HG03139 (cell line): ENCODE measurements at regions not wholly inside any gene's neighbourhood (a gene's known extent, or its start where the extent isn't known, plus 50 kb on each side); places are given as distances from the start of the nearest gene placed in this dataset.
"Not testable (repeated sequence)": the region's sequence is repeated elsewhere in the genome, so short reads cannot be mapped to it uniquely, and the experiment has no call there.

Source experiments
- ATAC-seq: cut with Tn5 transposase; IDR thresholded peaks from one replicate; pipeline ENCODE4 v1.9.1; 2021; ENCODE audit not compliant: unreplicated experiment

DNA sequence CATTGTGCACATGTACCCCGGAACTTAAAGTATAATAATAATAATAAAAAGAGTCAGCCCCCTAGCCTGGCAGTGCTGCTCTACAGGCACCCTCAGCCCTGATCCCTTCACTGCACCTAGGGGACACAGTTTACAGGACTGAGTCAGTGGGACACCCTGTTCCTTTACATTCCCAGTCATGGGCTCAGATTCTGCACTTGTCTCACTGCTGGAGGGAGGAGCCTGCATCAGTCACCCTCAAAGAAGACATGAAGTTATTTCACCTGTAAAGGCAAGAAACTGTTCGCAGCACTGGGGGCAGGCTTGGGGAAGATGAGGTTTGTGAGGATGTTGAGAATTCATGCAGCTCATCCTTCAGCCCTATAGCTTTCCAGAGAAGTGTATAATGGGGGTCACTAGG is 50.7 kb upstream of the VPREB1 start:
- no peak for ATAC-seq

DNA sequence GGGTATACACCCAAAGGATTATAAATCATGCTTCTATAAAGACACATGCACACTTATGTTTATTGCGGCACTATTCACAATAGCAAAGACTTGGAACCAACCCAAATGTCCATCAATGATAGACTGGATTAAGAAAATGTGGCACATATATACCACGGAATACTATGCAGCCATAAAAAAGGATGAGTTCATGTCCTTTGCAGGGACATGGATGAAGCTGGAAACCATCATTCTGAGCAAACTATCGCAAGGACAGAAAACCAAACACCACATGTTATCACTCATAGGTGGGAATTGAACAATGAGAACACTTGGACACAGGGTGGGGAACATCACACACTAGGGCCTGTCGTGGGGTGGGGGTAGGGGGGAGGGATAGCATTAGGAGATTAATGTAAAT is 51.1 kb upstream of the VPREB1 start:
- not testable (repeated sequence) for ATAC-seq

DNA sequence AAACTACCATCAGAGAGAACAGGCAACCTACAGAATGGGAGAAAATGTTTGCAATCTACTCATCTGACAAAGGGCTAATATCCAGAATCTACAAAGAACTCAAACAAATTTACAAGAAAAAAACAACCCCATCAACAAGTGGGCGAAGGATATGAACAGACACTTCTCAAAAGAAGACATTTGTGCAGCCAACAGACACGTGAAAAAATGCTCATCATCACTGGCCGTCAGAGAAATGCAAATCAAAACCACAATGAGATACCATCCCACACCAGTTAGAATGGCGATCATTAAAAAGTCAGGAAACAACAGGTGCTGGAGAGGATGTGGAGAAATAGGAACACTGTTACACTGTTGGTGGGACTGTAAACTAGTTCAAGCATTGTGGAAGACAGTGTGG is 51.6 kb upstream of the VPREB1 start:
- not testable (repeated sequence) for ATAC-seq

DNA sequence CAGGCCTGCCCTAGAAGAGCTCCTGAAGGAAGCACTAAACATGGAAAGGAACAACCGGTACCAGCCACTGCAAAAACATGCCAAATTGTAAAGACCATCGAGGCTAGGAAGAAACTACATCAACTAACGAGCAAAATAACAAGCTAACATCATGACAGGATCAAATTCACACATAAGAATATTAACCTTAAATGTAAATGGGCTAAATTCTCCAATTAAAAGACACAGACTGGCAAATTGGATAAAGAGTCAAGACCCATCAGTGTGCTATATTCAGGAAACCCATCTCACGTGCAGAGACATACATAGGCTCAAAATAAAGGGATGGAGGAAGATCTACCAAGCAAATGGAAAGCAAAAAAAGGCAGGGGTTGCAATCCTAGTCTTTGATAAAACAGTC is 54.8 kb upstream of the VPREB1 start:
- ATAC-seq = not testable (repeated sequence)

DNA sequence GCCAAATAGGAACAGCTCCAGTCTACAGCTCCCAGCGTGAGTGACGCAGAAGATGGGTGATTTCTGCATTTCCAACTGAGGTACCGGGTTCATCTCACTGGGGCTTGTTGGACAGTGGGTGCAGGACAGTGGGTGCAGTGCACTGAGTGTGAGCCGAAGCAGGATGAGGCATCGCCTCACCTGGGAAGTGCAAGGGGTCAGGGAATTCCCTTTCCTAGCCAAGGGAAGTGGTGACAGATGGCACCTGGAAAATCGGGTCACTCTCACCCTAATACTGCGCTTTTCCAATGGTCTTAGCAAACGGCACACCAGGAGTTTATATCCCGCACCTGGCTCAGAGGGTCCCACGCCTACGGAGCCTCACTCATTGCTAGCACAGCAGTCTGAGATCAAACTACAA is 56.7 kb upstream of the VPREB1 start:
- ATAC-seq = not testable (repeated sequence)

DNA sequence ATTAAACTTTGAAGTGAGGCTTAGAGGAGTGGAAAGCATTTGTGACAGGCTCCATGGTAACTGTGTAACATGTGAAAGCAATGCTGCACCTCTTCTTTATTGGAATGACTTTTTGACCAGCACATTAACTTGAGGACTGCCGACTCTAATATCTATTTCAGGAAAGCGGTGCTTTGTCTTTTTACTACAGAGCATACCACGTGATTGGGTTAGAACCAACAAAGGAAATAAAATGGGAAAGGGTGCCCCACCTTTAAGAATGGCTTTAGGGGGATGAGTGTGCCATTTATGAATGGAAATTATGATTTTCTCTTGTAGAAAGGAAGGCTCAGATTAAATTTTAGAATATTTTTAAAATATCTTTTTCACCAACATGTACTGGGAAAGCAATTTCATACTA is 57.3 kb upstream of the VPREB1 start:
- ATAC-seq = no peak

DNA sequence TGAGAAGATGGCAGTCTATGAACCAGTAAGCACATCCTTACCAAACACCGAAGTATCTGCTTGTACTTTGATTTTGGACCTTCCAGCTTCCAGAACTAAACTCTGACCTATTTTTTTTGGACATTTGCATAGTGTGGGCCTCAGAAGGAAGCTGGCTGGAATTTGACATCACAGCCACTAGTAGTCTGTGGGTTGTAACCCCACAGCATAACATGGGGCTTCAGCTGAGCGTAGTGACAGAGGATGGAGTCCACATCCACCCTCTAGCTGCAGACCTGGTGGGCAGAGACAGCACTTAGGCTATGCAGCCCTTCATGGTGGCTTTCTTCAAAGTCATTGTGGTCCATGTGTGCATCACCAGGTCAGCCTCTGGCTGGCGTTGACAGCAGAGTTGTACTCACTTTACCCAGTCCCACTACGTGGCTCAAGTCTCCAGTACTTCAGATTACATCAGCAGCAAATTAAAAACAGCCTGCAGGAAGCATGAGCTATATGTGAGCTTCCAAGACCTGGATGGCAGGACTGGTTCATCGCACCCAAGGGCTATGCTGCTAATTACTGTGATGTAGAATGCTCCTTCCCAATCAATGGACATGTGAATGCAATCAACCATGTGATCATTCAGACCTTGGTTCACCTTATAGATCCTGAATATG is 58.6 kb upstream of the VPREB1 start:
- no peak for ATAC-seq

DNA sequence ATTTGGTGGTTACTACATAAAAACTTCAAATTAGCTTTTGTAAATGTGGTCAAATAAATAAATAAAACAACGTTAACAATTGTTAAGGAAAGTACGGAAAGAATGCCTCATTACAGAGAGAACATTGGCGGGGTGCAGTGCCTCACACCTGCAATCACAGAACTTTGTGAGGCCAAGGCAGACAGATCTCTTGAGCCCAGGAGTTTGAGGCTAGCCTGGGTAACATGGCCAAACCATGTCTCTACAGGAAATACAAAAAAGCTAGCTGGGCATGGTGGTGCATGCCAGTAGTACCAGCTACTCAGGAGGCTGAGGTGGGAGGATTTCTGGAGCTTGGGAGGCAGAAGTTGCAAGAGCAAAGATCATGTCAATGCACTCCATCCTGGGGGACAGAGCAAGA is 59.4 kb upstream of the VPREB1 start:
- no peak for ATAC-seq

DNA sequence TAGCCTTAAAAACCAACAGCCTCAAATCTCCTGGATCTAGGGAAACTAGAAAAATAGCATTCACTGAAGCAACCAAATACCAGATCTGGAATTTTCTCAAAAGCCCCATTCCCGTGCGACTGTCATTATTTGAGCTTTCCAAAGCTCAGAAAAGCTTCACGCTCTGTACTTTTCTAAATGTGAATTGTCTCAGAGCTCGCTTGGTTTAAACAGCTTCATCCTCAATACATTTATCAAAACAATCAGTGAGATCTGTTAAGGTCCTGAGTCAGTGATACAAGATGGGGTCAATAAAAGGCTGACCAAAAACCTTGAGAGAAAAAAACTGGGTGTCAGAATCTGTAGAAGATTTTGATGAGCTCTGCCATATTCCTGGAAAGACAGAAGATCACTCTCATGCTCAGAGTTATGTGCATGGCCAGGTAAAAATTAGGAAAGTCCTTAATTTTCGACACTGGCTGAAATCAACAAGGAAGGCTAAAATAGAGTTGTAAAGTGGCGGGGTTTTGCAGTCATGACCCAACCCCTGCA is 60.2 kb upstream of the VPREB1 start:
- no peak for ATAC-seq

DNA sequence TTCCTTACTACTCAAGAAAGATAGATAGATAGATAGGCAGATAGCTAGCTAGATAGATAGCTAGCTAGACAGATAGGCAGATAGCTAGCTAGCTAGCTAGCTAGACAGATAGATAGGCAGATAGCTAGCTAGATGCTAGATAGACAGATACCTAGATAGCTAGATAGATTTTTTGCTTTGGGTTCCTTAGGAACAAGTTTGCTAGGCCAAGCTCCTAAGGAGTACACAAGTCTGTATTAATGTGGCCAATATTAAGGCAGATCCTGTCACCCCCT is 61.7 kb upstream of the VPREB1 start:
- no peak for ATAC-seq

DNA sequence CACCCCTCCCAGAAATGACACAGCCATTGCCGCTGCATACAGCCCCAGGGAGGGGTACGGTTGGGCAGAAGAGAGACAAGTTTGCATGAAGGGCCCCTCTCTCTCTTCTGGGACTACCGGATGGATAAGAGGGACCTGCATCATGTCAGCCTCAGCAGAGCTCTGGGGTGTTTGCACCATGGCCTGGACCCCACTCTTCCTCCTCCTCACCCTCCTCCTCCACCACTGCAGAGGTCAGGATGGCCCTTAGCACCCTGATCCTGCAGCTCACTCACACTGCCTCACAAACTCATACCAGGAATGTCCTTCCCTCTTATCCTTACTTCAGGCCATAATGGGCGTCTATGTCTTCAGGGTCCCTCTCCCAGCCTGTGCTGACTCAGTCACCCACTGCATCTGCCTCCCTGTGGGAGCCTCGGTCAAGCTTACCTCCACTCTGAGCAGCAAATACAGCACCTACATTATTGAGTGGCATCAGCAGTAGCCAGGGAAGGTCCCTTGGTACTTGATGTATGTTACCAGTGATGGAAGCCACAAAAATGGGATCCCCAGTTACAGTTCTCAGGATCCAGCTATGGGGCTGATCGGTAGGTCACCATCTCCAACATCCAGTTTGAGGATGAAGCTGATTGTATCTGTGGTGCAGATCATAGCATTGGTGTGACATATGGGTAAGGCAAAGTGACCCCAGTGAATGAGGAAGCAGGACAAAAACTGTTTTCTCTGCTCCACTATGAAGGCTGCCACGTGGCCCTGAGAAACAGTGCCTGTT is 62.2 kb upstream of the VPREB1 start:
- no peak for ATAC-seq

DNA sequence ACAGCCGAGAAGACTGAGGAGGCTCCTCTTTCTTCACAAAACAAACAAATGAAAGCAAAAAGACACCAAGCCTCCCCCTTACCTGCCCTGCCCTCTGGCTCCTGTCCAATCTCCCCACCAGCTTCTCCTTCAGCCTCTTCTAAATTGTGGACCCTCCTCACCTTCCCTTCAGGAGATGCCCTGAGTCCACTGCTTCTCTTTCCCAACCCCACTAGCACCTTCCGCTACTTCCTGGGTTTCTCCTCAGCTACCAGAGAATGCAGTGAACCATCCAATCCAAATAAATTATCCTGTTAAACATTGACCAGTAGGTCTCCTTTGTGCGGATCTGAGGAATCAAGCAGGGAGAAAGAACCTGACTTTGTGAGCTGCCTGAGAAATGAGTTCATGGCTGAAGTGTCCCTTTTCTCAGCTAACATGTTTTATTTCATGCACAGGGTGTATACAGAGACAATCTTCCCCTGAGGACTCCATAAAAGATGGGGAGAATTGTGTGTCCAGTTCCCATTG is 63.2 kb upstream of the VPREB1 start:
- no peak for ATAC-seq

DNA sequence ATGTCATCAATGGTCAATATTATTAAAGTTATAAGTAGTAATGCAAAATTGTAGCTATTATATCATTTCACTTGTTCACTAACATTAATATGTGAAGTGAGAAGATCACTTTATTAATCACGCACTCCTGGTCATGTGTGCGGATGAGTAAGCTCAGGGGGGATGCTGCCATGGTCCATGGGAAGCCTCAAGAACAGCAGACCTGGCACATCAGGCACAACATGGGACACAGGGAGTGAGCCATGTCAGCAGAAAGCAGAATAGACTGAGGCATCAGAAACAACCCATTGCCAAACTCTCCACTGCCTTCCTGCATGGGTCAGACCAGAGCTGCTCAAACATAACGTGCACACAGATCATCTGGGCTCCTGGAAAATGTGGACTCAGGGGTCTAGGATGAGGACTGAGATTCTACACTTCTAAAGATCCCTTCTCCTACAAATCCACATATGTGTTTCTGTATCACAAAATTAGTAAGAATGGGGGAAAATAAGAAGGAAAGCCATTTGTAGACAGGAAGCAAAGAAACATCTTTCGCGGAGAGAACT is 63.8 kb upstream of the VPREB1 start:
- no peak for ATAC-seq

DNA sequence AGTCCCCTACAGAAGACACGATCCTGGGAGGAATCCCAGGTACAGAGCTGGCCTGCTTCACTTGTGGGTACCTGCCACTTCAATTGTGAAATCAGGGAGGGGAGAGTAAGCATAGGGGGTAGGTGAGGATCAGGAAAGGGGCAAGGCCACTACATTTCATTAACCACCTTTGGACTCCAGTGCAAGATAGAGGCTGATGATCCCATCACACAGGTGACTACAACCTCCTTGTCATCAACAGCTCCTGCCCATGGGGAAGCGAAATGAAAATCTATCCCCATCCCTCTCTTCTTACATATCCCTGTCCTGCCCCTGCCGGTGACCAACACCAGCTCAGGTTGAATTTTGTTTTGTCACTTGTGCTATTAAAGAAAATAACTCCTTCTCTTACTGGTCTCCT is 64.7 kb upstream of the VPREB1 start:
- no peak for ATAC-seq

DNA sequence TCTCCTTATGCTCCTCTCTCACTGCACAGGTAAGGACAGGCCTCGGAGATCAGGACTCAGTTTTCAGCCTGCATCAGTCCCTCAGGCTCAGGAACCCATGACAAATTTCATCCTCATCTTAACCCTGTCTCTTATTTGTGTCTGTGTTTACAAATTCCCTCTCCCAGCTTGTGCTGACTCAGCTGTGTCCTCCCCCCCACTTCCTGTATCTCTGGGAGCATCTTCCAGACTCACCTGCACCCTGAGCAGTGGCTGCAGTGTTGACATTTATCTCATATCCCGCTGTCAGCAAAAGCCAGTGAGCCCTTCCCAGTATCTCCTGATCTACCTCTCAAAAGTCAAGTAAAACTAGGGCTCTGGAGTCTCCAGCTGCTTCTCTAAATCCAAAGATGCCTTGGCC is 65.6 kb upstream of the VPREB1 start:
- no peak for ATAC-seq

DNA sequence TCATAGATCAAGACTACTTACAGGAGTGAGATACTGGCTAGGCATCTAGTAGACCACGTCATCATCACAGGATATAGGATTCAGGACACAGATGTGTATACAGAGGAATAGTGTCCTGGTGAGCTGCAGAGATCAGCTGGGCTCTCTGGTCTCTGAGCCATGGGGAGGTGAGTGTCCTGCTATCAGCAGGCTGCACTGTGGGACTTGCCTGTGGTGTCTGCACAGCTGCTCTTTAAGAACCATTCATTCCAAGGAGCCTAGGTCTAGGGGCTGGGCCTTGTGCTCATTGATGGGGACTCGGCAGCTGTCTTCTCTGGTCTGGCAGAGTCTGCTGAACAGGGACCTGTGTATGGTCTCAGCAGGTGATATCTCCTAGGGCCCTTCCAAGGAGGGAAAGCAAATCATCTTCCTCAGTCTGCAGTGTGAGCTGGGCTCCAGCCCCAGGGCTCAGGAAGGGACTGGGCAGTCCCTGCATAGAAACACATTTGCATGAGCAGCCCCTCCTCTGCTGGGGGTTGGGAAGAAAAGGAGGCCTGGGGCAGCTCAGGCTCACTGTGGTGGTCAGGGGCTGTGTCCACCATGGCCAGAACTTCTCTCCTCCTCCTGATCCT is 66.1 kb upstream of the VPREB1 start:
- no peak for ATAC-seq

DNA sequence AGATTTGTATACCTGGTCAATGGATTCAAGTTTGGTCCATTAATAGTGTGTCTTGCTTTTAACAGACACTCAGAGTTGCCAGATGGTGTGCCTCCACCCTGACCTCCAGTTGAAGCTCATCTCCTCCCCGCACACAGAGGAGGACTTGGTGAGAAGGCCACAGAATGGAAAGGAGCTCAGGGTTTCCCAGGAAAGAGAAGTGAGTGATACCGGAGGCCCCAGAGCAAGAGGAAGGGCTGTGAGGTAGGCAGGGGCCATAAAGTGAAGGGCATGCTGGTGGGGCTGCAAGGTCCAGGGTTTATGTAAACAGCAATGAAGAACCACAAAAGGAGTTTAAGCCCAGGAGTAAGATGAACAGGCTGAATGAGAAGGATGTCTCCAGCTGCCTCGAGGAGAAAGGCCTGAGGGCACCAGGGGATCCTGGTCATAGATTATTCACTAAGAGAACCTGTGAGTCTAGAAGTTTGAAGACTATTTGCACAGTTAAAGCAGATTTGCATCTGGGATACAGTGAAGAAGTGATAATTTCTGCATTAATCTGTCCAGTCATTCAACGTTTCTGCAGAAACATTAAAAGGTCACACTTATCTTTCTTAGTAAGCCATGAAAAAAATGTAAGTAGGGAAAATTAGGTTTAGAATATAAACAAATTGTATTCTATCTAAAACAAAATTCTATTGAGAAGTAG is 67.5 kb upstream of the VPREB1 start:
- no peak for ATAC-seq

DNA sequence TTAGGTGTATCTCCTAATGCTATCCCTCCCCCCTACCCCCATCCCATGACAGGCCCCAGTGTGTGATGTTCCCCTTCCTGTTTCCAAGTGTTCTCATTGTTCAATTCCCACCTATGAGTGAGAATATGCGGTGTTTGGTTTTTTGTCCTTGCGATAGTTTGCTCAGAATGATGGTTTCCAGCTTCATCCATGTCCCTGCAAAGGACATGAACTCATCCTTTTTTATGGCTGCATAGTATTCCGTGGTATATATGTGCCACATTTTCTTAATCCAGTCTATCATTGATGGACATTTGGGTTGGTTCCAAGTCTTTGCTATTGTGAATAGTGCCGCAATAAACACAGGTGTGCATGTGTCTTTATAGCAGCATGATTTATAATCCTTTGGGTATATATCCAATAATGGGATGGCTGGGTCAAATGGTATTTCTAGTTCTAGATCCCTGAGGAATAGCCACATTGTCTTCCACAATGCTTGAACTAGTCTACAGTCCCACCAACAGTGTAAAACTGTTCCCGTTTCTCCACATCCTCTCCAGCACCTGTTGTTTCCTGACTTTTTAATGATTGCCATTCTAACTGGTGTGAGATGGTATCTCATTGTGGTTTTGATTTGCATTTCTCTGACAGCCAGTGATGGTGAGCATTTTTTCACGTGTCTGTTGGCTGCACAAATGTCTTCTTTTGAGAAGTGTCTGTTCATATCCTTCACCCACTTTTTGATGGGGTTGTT is 71.5 kb upstream of the VPREB1 start:
- not testable (repeated sequence) for ATAC-seq

DNA sequence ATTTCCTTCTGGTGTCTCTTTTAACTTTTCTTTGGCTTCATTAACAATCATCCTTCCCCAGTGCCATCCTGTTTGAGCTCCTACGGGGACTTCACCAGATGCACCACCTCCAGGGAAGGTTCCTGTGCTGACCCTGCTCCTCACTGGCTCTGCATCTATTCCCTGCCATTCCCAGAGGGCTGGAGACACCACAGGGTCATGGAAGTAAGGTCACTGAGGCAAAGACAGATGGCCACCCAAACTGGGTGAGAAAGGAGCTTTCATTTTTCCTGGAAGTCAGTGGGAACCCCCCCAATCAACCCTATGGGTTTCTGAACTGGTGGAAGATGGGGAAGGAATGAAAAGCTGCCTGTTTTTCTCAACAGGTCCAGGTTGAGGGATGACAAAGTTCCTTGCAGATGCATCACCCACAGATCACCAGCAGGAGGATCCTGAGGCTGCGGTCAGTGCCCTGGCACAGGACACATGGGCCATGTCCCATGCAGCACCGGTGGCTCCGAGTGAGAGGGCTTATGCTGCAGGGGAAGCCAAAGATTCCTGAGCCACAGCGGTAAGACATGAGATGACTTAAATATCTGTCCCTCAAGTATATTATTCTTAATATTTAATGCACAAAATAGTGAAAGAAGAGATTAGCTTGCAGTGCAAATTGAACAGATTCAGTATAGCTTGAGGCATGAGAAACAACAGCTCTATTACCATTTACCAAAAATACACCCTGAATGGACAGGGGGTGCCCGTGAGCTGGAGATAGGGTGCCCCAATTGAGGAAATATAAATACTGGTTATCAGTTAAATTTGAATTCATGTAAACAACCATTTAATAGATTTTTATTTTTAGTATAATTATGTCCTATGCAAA is 73.0 kb upstream of the VPREB1 start:
- ATAC-seq = no peak

DNA sequence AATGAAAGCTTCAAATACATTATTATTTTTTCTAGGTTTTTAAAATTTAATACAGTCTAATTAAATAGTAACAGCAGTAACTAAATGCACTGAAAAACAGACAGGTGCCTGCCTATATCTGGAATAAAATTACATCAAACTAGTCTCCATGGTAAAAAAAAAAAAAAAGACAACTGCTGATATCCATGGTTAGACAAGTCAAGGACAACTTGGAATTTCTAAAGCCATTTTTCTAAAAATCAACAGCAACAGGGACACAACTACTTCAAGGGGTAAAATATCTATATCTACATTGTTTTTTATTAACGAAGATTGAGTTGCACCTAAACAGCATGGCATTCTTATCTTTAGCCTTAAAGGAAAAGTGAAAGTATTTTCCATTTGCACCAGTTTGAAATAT is 74.7 kb upstream of the VPREB1 start:
- ATAC-seq = no peak
